Fibroblast of skin of right biceps (primary cell): ENCODE measurements at regions not wholly inside any gene's neighbourhood (a gene's known extent, or its start where the extent isn't known, plus 50 kb on each side); places are given as distances from the start of the nearest gene placed in this dataset.

Source experiments
- DNase-seq: peaks from one replicate; pipeline ENCODE4 v3.0.0-alpha.2; 2013

- DNase-seq: no peak
These were observed 103.1 kb upstream of the UNC5C start for GRCh38 chr4:95651891-95652290.

GRCh38 chr4:95644417-95644816, 95.6 kb upstream of the UNC5C start:
- DNase-seq: no peak

- no peak for DNase-seq
These were observed 94.9 kb upstream of the UNC5C start for GRCh38 chr4:95643627-95644026.

GRCh38 chr4:95641571-95641970, 92.8 kb upstream of the UNC5C start:
- no peak for DNase-seq

- no peak for DNase-seq
These were observed 91.5 kb upstream of the UNC5C start for GRCh38 chr4:95640311-95640710.

- no peak for DNase-seq
These were observed 90.2 kb upstream of the UNC5C start for GRCh38 chr4:95638920-95639501.

GRCh38 chr4:95637043-95637600, 88.3 kb upstream of the UNC5C start:
- no peak for DNase-seq

- no peak for DNase-seq
These were observed 87.3 kb upstream of the UNC5C start for GRCh38 chr4:95636061-95636460.

- no peak for DNase-seq
These were observed 78.9 kb upstream of the UNC5C start for GRCh38 chr4:95627709-95628108.

GRCh38 chr4:95627024-95627605, 78.3 kb upstream of the UNC5C start:
- DNase-seq: no peak

- DNase-seq: no peak
These were observed 76.2 kb upstream of the UNC5C start for GRCh38 chr4:95625020-95625419.

GRCh38 chr4:95619525-95620443, 71.0 kb upstream of the UNC5C start:
- DNase-seq: no peak

GRCh38 chr4:95614684-95615205, 66.0 kb upstream of the UNC5C start:
- DNase-seq: no peak

- DNase-seq: no peak
These were observed 61.3 kb upstream of the UNC5C start for GRCh38 chr4:95610061-95610569.

GRCh38 chr4:95606739-95607138, 58.0 kb upstream of the UNC5C start:
- DNase-seq: no peak

GRCh38 chr4:95603393-95603792, 54.6 kb upstream of the UNC5C start:
- DNase-seq: no peak

- no peak for DNase-seq
These were observed 54.1 kb upstream of the UNC5C start for GRCh38 chr4:95602872-95603271.

GRCh38 chr4:95601356-95601755, 52.6 kb upstream of the UNC5C start:
- no peak for DNase-seq

GRCh38 chr4:95599777-95600400, 51.1 kb upstream of the UNC5C start:
- DNase-seq: no peak
